Activated T-helper 2 cell treated with anti-CD3 and anti-CD28 coated beads, Interferon-gamma antibody, Interleukin-2, Interleukin-4, amounts not matched to agents 10 μg/mL and 5 μg/mL and 100 μg/mL, durations not matched to agents 14 hours and 24 hours and 36 hours (primary cell): ENCODE measurements at regions not wholly inside any gene's neighbourhood (a gene's known extent, or its start where the extent isn't known, plus 50 kb on each side); places are given as distances from the start of the nearest gene placed in this dataset.
"Not testable (repeated sequence)": the region's sequence is repeated elsewhere in the genome, so short reads cannot be mapped to it uniquely, and the experiment has no call there.

Experiments
- DNase-seq: peaks from one replicate; pipeline ENCODE4 v3.0.0; 2021; ENCODE audit warnings: low spot score
- H3K27ac Mint-ChIP-seq: one replicate; pipeline ENCODE4 v1.8.0; 2021; ENCODE audit warnings: mixed read lengths
- H3K27me3 Mint-ChIP-seq: one replicate; pipeline ENCODE4 v1.8.0; 2021; ENCODE audit warnings: low read depth, mixed read lengths
- H3K36me3 Mint-ChIP-seq: one replicate; pipeline ENCODE4 v1.8.0; 2021; ENCODE audit warnings: low read depth, mixed read lengths
- H3K4me1 Mint-ChIP-seq: one replicate; pipeline ENCODE4 v1.8.0; 2021; ENCODE audit warnings: low read depth, mixed read lengths
- H3K4me3 Mint-ChIP-seq: one replicate; pipeline ENCODE4 v1.8.0; 2021; ENCODE audit warnings: low read depth, mild to moderate bottlenecking, moderate library complexity, mixed read lengths
- H3K9me3 Mint-ChIP-seq: one replicate; pipeline ENCODE4 v1.8.0; 2021; ENCODE audit warnings: mixed read lengths
- intact Hi-C: fragments of 100-400 bp; cut with micrococcal nuclease; formaldehyde crosslinking; loops from one replicate; pipeline ENCODE4 v1.15.1; 2023

- H3K27ac Mint-ChIP-seq, DNase-seq, H3K4me1 Mint-ChIP-seq, intact Hi-C loops, H3K36me3 Mint-ChIP-seq, H3K27me3 Mint-ChIP-seq, H3K4me3 Mint-ChIP-seq, H3K9me3 Mint-ChIP-seq: not testable (repeated sequence)
These were observed 93.8 kb upstream of the NBPF26 start for GRCh38 chr1:120629832-120630455.

DNA sequence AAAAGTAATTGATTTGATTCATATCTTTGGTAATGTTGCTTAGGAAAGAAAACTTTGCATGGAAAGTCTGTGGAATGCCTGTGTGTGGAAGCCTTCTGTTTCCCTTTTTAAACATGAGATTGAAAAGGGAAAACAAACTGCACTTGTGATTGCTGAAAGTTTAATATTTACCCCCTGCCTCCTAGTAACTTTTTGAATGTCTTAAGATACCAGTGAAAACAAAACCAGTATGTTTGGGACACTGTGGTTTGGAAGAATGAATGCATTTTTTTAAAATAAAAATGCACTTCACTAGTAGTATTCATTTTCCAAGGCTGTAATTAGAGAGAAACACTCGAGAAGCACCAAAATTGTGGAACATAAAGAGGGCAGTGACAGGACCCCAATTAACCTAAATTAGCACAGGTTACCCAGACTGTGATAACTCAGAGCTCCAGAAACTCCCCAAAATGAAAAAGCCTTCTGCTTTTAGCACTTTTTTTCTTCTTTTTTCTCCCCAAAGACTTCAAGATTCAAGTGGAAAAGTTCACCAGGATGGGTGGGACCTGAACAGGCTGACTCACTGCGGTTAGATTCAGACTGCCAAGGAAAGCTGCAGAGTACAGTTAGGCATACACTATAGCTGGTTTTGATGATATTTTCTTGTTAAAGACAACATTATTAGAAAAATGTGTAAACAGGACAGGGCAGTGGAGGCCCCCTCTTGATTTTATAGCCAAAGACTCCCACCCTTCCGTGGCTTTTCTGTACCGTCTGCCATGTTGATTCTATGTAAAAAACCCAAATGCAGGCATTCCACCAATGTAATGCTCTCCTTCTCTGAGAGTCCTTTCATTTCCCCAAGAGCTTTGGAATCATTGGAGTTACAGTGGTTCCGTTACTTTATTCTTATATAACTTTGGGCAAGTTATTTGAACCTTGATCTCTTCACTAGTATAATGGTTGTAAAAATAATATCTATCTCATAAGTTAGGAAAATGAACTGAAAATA lies 88.6 kb upstream of the NBPF26 start:
- H3K27ac Mint-ChIP-seq, H3K4me1 Mint-ChIP-seq, intact Hi-C loops, DNase-seq, H3K27me3 Mint-ChIP-seq, H3K4me3 Mint-ChIP-seq, H3K9me3 Mint-ChIP-seq, H3K36me3 Mint-ChIP-seq: not testable (repeated sequence)

DNA sequence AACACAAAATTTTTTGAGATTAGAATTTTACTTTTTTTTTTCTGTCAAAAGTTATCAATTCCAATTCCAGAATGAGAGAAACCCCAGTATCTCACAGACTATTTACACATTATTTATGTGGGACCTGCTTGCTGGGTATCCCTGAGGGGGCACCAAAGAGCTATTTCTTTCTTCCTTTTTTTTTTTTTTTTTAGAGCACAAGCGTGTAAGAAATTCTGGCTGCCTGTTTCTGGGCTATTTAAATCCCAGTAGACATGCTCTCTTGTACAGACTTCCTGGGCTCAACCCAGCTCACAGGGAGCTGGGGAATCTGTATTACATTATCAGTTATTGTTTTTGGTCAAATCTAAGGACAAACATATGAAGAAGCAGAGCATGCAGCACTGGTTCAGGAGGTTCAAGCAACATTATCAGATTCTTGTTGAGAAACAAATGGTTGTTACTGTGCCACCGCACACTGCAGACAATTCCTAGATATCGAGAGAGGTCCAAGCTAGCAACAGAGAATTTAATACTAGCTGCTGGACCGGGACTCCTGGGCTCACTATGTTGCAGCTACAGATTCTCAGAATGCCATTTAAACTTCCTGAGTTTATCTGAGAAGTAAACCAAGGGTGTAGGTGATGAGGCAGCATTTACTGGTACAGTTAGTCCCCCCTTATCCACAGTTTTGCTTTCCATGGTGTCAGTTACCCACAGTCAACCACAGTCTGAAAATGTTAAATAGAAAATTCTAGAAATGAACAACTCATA lies 83.3 kb upstream of the NBPF26 start:
- DNase-seq, H3K4me1 Mint-ChIP-seq, H3K9me3 Mint-ChIP-seq, intact Hi-C loops, H3K4me3 Mint-ChIP-seq, H3K36me3 Mint-ChIP-seq, H3K27ac Mint-ChIP-seq, H3K27me3 Mint-ChIP-seq: not testable (repeated sequence)

DNA sequence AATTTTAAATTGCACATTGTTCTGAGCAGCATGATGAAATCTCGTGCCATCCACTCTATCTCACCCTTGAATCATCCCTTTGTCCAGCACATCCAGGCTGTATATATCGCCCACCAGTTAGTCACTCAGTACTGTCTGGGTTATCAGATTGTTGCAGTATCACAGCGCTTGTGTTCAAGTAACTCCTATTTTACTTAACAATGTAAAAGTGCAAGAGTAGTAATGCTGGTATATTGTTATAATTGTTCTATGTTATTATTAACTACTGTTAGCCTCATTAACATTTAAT lies 82.8 kb upstream of the NBPF26 start:
- H3K4me3 Mint-ChIP-seq, intact Hi-C loops, DNase-seq, H3K9me3 Mint-ChIP-seq, H3K27ac Mint-ChIP-seq, H3K36me3 Mint-ChIP-seq, H3K27me3 Mint-ChIP-seq, H3K4me1 Mint-ChIP-seq: not testable (repeated sequence)

DNA sequence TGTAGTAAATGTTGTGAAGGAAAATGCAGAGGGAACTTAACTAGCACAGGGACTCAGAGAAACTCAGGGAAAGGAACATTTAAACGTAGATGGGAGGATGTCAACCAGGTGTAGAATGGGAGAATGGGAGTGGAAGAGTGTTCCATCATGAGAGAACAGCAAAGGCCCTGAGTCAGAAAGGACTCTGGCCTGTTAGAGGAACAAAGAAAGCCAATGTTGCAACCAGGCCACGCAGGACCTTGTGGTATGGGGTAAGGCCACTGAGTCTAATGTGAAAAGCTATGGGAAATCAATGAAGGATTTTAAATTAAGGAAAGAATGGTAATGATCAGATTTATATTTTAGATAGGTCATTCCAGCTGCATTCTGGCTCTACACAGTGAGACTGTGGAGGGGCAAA lies 76.6 kb upstream of the NBPF26 start:
- H3K27ac Mint-ChIP-seq, H3K4me3 Mint-ChIP-seq, H3K9me3 Mint-ChIP-seq, H3K27me3 Mint-ChIP-seq, intact Hi-C loops, H3K36me3 Mint-ChIP-seq, H3K4me1 Mint-ChIP-seq, DNase-seq: not testable (repeated sequence)

- H3K4me1 Mint-ChIP-seq, H3K36me3 Mint-ChIP-seq, H3K27ac Mint-ChIP-seq, H3K4me3 Mint-ChIP-seq, intact Hi-C loops, H3K27me3 Mint-ChIP-seq, DNase-seq, H3K9me3 Mint-ChIP-seq: not testable (repeated sequence)
These were observed 74.7 kb upstream of the NBPF26 start for GRCh38 chr1:120648915-120649623.

DNA sequence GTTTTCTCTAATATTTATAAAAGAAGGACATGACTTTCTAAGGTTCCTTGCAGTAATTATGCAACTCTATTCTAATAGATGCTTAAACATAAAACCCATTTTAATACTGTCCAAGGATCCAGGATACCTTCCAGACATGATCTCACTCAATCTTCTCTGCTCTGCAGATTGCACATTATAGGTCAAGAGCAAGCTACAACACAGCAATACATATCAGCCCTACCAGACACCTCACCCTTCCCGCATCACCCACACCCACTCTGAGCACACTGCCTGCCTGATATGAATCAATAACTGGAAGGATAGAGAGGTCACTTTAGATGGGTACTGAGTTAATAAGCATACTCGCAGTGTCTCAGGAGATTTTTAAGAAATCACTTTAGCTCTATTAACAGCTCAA lies 74.0 kb upstream of the NBPF26 start:
- H3K4me1 Mint-ChIP-seq, H3K36me3 Mint-ChIP-seq, H3K27ac Mint-ChIP-seq, H3K27me3 Mint-ChIP-seq, DNase-seq, H3K9me3 Mint-ChIP-seq, intact Hi-C loops, H3K4me3 Mint-ChIP-seq: not testable (repeated sequence)

DNA sequence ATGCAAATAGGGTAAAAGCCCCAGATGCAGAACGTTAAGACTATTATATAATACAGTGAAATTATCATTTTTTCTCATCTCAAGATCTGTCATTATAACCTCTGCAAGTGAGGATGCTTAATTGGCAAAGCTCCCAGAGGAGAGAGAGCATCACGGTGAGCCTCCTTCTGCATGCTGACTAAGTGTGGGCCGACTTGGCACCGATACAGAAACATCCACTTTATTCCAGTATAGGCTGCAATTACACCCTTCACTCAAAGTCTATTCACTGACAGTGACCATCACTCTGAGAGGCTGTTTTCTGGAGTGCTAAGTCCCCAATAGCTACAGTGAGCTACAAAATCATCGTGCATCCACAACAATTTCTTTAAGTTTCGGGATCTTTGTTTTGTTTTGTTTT lies 69.6 kb upstream of the NBPF26 start:
- H3K36me3 Mint-ChIP-seq, H3K4me3 Mint-ChIP-seq, DNase-seq, H3K4me1 Mint-ChIP-seq, H3K9me3 Mint-ChIP-seq, H3K27ac Mint-ChIP-seq, H3K27me3 Mint-ChIP-seq, intact Hi-C loops: not testable (repeated sequence)

- intact Hi-C loops, H3K4me1 Mint-ChIP-seq, H3K27ac Mint-ChIP-seq: not testable (repeated sequence)
These were observed 68.4 kb upstream of the NBPF26 start for GRCh38 chr1:120655394-120655793.

GRCh38 chr1:120656116-120656515 lies 67.6 kb upstream of the NBPF26 start:
- DNase-seq, H3K27ac Mint-ChIP-seq, H3K9me3 Mint-ChIP-seq, H3K4me1 Mint-ChIP-seq, H3K36me3 Mint-ChIP-seq, H3K27me3 Mint-ChIP-seq, H3K4me3 Mint-ChIP-seq, intact Hi-C loops: not testable (repeated sequence)

More at GRCh38 chr1:120655394-120655793, 68.4 kb upstream of the NBPF26 start:
- not testable (repeated sequence) for H3K9me3 Mint-ChIP-seq, H3K4me3 Mint-ChIP-seq, DNase-seq, H3K36me3 Mint-ChIP-seq, H3K27me3 Mint-ChIP-seq

- H3K4me1 Mint-ChIP-seq, H3K27me3 Mint-ChIP-seq, H3K4me3 Mint-ChIP-seq, H3K36me3 Mint-ChIP-seq, H3K27ac Mint-ChIP-seq, DNase-seq, intact Hi-C loops, H3K9me3 Mint-ChIP-seq: not testable (repeated sequence)
These were observed 65.9 kb upstream of the NBPF26 start for GRCh38 chr1:120657804-120658203.

- H3K4me1 Mint-ChIP-seq, intact Hi-C loops, H3K36me3 Mint-ChIP-seq: not testable (repeated sequence)
These were observed 65.1 kb upstream of the NBPF26 start for GRCh38 chr1:120658622-120659021.

More at GRCh38 chr1:120658622-120659021, 65.1 kb upstream of the NBPF26 start:
- not testable (repeated sequence) for H3K9me3 Mint-ChIP-seq, H3K4me3 Mint-ChIP-seq, DNase-seq, H3K27ac Mint-ChIP-seq, H3K27me3 Mint-ChIP-seq
